ENCODE measurements at regions not wholly inside any gene's neighbourhood (a gene's known extent, or its start where the extent isn't known, plus 50 kb on each side); places are given as distances from the start of the nearest gene placed in this dataset.

- Mint-ChIP-seq H3K36me3 (no peaks in the 10 kb centered on the region), H3K4me3 (no peak overlapping the region), H3K4me1 (peaks cover 3% of the 10 kb centered on the region), H3K9me3 (no peaks in the 10 kb centered on the region), H3K27ac (no peak overlapping the region), H3K27me3 (ENCODE audit: insufficient read depth, low read depth) (no peaks in the 10 kb centered on the region)
- H3F3A ChIP-seq (ENCODE audit: low read depth): no peaks in the 10 kb centered on the region
- H4K20me1 ChIP-seq (ENCODE audit: low read depth): no peaks in the 10 kb centered on the region
- DNase-seq (ENCODE audit: low spot score): no peak
- no peaks in the 10 kb centered on the region for H3K27me3 ChIP-seq
- peaks cover 3% of the 10 kb centered on the region for H3K4me1 ChIP-seq
- no peaks in the 10 kb centered on the region for H3K36me3 ChIP-seq
- H3K79me2 ChIP-seq (ENCODE audit: low read depth): no peaks in the 10 kb centered on the region
- H3K9ac ChIP-seq: no peak overlapping the region
- TF ChIP-seq EZH2phosphoT487 (IDR thresholded peaks at IDR 0.05) (no peak), EZH2 (IDR thresholded peaks at IDR 0.05) (no peak)
- TF ChIP-seq, protein P1, sequence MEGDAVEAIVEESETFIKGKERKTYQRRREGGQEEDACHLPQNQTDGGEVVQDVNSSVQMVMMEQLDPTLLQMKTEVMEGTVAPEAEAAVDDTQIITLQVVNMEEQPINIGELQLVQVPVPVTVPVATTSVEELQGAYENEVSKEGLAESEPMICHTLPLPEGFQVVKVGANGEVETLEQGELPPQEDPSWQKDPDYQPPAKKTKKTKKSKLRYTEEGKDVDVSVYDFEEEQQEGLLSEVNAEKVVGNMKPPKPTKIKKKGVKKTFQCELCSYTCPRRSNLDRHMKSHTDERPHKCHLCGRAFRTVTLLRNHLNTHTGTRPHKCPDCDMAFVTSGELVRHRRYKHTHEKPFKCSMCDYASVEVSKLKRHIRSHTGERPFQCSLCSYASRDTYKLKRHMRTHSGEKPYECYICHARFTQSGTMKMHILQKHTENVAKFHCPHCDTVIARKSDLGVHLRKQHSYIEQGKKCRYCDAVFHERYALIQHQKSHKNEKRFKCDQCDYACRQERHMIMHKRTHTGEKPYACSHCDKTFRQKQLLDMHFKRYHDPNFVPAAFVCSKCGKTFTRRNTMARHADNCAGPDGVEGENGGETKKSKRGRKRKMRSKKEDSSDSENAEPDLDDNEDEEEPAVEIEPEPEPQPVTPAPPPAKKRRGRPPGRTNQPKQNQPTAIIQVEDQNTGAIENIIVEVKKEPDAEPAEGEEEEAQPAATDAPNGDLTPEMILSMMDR (IDR thresholded peaks at IDR 0.05): no peak
- peak overlapping the region; percentile 58 for H2AFZ ChIP-seq (replicated peaks)
- H3K9me3 ChIP-seq (ENCODE audit: low read depth): no peaks in the 10 kb centered on the region
- no peak overlapping the region for H3K27ac ChIP-seq
- no peak overlapping the region for H3K4me3 ChIP-seq
- H3K4me2 ChIP-seq: no peak overlapping the region
Measured at GRCh38 chr12:126210026-126210425, 1144.8 kb downstream of the AACS start.

DNA sequence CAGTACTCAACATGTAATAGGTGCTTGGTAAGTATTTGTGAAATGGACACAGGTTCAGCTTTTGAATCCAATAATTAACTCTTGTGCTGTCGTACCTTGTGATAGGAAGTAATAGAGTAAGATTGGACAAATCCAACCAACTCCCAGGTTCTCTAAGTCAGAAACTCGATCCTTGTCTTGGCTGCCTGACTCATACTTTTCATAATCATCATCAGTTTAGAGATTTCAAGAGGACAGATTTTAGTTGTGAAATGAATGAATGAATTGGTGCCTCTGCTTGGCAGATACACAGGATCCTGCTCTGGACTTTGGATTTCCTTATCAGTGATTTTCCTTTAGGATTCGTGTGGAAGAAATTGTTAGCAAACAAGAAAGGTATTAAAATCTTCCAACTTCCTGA is 1145.2 kb downstream of the AACS start:
- Histone ChIP-seq H3K4me3 (no peak overlapping the region), H3K79me2 (ENCODE audit: low read depth) (no peaks in the 10 kb centered on the region), H3K4me2 (no peak overlapping the region), H4K20me1 (ENCODE audit: low read depth) (no peaks in the 10 kb centered on the region), H3K36me3 (no peaks in the 10 kb centered on the region), H3F3A (ENCODE audit: low read depth) (no peaks in the 10 kb centered on the region), H3K27me3 (no peaks in the 10 kb centered on the region), H3K9ac (no peak overlapping the region), H3K27ac (no peak overlapping the region), H3K9me3 (ENCODE audit: low read depth) (no peaks in the 10 kb centered on the region), H3K4me1 (peaks cover 3% of the 10 kb centered on the region), H2AFZ (replicated peaks) (no peak overlapping the region)
- no peak for DNase-seq (ENCODE audit: low spot score)
- TF ChIP-seq EZH2phosphoT487 (IDR thresholded peaks at IDR 0.05) (no peak), EZH2 (IDR thresholded peaks at IDR 0.05) (no peak)
- TF ChIP-seq, protein P1 (IDR thresholded peaks at IDR 0.05): no peak
- H3K27me3 Mint-ChIP-seq (ENCODE audit: insufficient read depth, low read depth): no peaks in the 10 kb centered on the region
- no peak overlapping the region for H3K27ac Mint-ChIP-seq
- no peaks in the 10 kb centered on the region for H3K9me3 Mint-ChIP-seq
- H3K4me3 Mint-ChIP-seq: no peak overlapping the region
- H3K36me3 Mint-ChIP-seq: no peaks in the 10 kb centered on the region
- H3K4me1 Mint-ChIP-seq: peaks cover 3% of the 10 kb centered on the region

DNA sequence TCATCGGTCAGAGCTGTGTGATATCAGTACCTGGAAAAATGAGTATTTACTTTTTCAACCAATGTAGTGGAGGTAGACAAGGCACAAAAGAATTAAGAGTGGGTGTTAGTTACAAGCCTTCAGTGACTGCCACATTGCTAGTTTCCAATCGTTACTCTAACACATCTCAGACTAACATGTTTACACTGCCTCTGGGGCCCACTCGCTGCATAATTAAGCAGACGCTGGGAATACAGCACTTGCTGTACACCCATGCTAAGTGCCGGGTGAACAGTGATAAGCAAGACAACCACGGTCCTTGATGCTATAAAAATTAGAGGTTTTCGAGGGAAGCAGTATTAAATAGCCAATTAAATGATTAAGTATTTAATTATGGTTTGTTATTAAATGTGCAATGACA is 1147.6 kb downstream of the AACS start:
- peaks cover 8% of the 10 kb centered on the region for H3K4me1 Mint-ChIP-seq
- TF ChIP-seq, protein P1 (IDR thresholded peaks at IDR 0.05): no peak
- TF ChIP-seq EZH2phosphoT487 (IDR thresholded peaks at IDR 0.05) (no peak), EZH2 (IDR thresholded peaks at IDR 0.05) (no peak)
- H3K27me3 Mint-ChIP-seq (ENCODE audit: insufficient read depth, low read depth): peaks cover 2% of the 10 kb centered on the region

More for the DNA sequence above, 1147.6 kb downstream of the AACS start:
- H3K4me2 ChIP-seq: no peak overlapping the region
- H2AFZ ChIP-seq (replicated peaks): no peak overlapping the region
- H3K36me3 ChIP-seq: no peaks in the 10 kb centered on the region
- no peaks in the 10 kb centered on the region for H3K9me3 ChIP-seq (ENCODE audit: low read depth)
- H4K20me1 ChIP-seq (ENCODE audit: low read depth): no peaks in the 10 kb centered on the region
- H3K79me2 ChIP-seq (ENCODE audit: low read depth): no peaks in the 10 kb centered on the region
- Mint-ChIP-seq H3K27ac (no peak overlapping the region), H3K4me3 (no peak overlapping the region), H3K9me3 (no peaks in the 10 kb centered on the region), H3K36me3 (no peaks in the 10 kb centered on the region)
- H3K27ac ChIP-seq: no peak overlapping the region
- DNase-seq (ENCODE audit: low spot score): no peak
- no peak overlapping the region for H3K9ac ChIP-seq
- no peaks in the 10 kb centered on the region for H3K27me3 ChIP-seq
- H3K4me1 ChIP-seq: peaks cover 10% of the 10 kb centered on the region
- H3K4me3 ChIP-seq: no peak overlapping the region
- H3F3A ChIP-seq (ENCODE audit: low read depth): no peaks in the 10 kb centered on the region
